SK-MEL-5 (cell line): ENCODE measurements at regions not wholly inside any gene's neighbourhood (a gene's known extent, or its start where the extent isn't known, plus 50 kb on each side); places are given as distances from the start of the nearest gene placed in this dataset.

Experiments
- DNase-seq: peaks from one replicate; pipeline ENCODE4 v3.0.0-alpha.2; 2016; ENCODE audit warnings: low read depth, low spot score
- in situ Hi-C: cut with HindIII; loops from 2 replicates; pipeline ENCODE4 v1.10.0; 2016; ENCODE audit warnings: low sequenced_read_pairs, high pct_unique_total_duplicates, low pct_unique_long_range_greater_than_20kb

DNA sequence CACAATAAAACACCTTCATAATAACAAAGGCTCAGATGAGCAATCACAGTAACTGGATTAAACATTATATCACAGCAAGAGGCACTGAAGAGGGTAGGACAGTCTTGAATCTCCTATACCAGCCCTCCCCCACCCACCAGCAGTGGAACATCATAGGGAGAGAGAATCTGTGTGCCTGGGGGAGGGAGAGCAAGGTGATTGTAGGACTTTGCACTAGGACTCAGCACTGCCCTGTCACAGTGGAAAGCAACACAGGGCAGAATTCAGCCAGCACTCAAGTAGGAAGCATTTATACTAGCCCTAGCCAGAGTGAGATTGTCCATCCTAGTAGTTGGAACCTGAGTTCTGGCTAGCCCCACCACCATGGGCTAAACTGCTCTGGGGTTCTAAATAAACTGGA, 400.2 kb downstream of the HAO1 start:
- in situ Hi-C loops = no loop called here
- no peak for DNase-seq

DNA sequence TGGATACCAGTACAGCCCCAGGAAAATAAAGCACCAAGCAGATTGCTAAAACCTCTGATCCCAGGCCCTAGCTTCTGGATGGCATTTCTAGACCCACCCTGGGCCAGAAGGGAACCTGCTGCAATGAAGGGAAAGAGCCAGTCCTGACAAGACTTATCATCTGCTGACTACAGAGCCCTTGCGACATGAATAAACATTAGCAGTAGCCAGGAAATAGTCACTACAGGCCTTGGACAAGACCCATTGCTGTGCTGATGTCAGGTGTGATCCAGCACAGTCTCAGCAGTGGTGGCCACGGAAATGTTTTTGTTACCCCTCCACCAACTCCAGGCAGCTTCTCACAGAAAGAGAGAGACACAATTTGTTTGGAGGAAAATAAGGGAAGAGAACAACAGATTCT, 399.3 kb downstream of the HAO1 start:
- in situ Hi-C loops = no loop called here
- DNase-seq = no peak

DNA sequence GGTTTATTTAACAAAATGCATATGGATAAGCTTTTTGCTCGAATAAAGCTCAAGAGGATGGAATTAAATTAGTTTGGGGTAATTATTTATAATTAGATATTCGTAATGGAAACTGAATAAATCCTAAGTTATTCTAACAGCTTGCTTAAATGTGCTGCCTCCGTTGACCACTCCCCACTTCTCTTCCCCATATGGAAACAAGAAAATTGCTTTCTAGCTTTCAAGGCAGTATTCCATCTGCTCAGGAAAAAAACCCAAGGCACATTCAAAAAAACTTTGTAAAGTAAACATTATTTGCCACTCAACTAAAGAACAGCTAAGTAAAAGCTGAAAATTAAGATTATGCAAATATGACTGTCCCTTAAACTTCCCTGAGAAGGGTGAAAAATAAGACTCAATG, 369.2 kb downstream of the HAO1 start:
- no peak for DNase-seq

DNA sequence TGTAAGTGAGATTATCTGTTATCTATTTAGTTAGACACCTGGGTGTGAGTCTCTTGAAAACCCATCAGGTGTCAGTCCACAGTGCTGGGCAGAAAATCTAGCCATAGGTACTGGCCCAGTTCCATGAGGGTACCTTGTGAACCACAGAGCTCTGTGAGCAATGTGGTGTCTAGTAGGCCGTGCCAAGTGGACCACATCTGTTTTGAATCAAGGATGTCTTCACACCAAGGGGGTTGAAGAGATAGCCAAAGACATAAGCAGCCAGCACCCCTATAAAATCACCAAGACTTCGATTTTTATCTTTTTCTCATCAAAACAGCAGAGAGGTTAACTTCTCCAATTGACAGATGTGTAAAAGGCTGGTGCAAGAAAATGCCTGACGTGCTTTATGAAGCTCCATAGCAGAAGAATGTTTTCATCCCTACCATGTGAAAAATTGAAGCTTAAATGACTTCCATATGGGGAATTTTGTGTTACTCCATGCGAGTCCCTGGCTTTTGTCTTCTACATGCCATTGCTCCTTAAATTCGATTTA, 368.7 kb downstream of the HAO1 start:
- in situ Hi-C loops = no loop called here
- DNase-seq = no peak

More for the DNA sequence above, 369.2 kb downstream of the HAO1 start:
- in situ Hi-C loops = no loop called here

DNA sequence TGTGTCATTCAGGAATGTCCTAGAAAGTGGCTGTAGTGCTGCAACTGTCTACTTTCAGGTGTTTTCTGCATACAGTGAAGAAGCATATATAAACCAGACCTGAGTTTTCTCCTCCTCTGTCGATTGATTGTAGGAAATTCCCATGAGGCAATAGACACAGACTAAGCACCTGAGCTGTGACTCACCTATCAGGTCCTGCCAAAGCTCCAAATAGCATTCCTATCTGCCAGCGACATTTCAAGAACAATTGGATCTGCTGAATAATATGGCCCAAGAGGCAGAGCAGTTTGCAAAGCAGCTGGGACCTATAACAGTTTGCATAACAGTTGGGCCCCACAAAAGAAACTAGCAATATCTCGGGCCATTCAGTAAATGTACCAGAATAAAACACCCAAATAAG, 360.4 kb downstream of the HAO1 start:
- no peak for DNase-seq
- in situ Hi-C loops = no loop called here

DNA sequence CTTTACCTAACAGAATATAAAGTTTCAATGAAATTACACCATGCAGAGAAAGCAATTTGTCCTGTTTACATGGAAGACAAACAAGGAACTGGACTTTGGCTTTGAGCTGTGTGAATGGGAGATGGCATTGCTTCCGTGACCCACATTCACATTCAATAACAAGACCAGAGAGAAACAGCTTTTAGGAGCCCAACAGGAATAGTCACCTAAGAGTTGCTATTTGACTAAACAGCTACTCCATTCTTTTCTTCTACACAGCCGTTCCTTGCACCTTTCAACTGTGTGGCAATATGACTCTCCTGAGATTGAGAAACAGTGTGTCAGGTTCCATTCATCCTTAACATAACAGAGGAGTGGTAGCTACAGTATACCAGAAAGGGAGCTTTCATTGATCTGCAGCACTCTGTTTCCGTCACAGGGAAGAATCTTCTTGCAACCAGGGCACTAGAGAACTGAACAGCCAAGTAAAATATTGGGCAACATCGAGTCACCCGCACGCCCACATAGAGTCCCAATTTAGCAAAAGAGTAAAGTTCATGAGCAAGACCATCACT, 355.1 kb downstream of the HAO1 start:
- no peak for DNase-seq
- in situ Hi-C loops = no loop called here

DNA sequence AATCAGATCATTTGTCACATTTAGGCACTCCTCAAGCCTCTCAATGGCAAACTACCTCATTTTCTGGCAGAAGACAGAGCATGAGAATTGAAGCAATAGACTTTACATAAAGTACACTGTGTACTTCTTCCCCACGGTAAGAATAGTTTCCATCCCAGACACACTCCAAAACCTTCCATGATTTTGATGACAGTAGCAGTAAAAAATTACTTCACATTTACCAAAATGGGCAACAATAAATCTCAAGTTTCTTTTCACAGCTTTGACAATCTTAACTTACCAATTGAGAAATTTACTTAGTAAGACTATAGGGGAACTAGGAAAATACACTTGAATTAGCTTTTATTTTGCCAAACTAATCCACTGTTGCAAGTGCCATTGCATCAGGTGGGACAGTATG, 353.8 kb downstream of the HAO1 start:
- no peak for DNase-seq
- in situ Hi-C loops = no loop called here

DNA sequence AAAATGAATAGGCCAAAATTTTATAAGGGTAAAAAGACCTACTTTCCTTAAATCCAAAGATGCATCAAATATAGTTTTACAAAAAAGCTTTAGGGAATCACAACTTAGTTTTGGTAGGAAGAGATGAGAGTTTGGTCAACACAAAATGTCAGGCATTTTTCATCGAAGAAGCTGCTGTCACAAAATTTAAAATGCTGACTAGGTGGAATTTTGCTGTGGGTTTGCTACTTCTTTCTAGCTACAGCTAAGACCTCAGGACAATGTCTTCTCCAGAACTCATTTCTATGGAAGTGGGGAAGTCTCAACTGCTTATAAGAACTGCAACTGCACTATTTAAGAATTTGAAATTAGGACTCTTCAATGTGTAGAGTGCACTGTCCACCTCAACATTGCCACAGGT, 351.1 kb downstream of the HAO1 start:
- in situ Hi-C loops = no loop called here
- DNase-seq = no peak

DNA sequence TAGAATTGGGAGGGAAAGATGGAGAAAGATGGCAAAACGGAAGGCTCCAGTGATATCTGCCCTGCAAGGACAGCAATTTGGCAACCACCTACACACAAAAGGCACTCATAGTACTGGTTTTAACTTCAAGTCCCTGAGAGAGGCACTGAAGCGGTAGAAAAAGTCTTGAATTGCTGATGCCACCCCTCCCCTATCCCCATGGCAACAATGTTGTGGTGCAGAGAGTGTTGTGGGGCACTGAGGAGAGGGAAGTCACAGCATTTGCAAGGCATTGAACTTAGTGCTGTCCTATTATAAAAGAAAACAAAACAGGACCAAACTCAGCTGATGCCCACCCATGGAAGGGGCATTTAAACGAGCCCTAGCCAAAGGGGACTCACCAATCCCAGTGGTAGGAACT, 343.7 kb downstream of the HAO1 start:
- no peak for DNase-seq
- in situ Hi-C loops = no loop called here

DNA sequence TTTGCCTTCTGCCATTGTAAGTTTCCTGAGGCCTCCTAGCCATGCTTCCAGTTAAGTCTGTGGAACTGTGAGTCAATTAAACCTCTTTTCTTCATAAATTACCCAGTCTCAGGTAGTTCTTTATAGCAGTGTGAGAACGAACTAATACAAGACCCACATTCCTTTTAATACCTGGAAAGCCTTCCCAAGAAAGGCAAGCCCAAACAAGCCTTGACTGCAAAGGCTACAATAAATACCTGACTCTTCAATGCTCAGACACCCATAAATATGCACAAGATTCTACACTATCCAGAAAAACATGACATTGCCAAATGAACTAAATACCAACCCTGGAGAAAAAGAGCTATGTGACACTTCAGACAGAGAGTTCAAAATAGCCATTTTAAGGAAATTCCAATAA, 338.8 kb downstream of the HAO1 start:
- no peak for DNase-seq
- in situ Hi-C loops = no loop called here

DNA sequence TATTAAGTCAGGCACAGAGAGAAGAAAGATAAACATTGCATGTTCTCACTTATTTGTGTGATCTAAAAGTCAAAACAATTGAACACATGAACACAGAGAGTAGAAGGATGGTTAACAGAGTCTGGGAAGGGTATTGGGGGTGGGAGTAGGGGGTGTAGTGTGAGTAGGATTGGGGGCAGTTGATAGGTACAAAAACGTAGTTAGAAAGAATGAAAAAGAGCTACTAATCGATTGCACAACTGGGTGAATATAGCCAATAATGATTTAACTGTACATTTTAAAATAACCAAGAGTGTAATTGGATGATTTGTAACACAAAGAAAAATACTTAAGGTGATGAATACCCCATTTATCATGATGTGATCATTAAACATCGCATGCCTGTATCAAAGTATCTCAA, 333.3 kb downstream of the HAO1 start:
- in situ Hi-C loops = no loop called here
- no peak for DNase-seq

DNA sequence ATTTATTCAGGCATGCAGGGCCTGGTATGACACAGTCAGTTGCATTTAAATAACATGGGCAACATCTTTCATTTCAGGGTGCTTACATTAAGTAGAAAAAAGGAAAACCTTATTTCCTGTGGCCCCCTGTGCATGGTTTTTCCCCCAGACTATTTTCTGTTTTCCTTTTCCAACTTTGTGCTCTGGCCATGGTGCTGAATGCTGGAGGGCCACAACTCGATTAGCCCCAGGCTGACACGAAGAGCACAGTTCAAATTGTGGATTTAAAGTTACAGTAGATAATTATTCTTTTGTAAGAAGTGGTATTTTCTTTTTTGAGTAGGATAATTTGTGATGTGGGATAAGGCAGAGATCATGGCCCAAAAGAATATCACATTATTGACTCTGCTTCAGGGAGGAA, 332.0 kb downstream of the HAO1 start:
- no peak for DNase-seq
- in situ Hi-C loops = no loop called here

DNA sequence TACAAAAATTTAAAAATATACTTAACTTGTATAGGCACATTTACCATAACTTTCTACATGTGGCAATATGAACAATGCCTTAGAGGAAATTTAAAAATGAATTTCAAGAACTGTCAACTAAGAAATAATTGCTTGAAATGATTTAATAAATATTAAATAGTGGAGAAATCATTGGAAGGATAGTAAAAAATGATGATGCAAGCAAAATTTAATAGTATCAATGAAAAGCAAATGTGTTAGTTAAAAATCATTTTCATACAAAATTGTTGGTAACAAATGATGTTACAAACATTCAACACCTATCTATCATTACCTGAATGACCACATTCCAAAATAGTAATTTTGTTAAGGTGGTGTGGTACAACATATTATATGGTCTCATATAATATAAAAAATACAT, 331.0 kb downstream of the HAO1 start:
- in situ Hi-C loops = no loop called here
- no peak for DNase-seq

DNA sequence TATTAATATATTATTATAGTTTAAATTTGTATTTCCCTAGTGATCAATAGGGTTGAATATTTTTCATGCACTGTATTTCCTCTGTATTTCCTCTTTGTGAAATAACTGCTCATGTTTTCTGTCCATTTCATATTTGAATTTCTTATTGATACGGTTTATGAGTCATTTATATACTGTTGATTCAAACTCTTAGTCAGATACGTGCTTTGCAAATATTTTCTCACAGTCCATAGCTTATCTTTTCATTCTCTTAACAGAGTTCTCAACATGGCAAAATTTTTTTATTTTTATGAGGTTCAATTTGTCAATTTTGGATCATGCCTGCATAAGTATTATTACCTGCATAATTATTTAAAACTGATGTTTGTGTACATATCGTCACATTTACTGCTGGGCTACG, 329.6 kb downstream of the HAO1 start:
- in situ Hi-C loops = no loop called here
- DNase-seq = no peak

DNA sequence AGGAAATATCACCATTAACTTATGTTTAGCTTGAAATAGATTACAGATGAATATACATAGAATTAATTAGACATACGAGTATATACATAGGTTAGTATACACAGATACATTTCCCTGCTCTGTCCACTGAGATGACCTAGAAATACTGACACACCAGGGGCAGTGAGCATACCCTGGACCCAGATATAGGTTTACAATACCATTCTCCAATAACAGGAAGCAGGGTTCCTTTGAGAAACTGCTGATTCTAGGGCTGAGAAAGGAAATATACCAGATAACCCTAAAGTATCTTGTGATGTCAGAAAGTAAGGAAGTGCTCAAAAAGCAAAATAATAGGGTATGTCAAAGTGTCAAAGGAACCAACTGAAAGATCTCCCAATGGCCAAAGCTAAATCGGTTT, 322.5 kb downstream of the HAO1 start:
- no peak for DNase-seq
- in situ Hi-C loops = no loop called here

DNA sequence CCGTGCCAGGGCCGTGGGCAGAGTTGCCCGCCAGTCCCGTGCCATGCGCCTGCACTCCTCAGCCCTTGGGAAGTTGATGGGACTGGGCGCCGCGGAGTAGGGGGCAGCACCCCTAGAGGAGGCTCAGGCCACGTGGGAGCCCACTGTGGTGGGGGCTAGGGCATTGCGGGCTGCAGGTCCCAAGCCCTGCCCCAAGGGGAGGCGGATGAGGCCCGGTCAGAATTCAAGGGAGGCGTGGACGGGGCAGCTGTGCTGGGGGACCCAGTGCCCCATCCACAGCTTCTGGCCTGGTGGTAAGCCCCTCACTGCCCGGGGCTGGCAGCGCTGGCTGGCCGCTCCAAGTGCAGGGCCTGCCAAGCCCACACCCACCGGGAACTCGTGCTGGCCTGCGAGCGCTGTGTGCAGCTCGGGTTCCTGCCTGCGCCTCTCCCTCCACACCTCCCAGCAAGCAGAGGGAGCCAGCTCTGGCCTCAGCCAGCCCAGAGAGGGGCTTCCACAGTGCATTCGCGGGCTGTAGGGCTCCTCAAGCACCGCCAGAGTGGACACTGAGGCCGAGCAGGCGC, 317.8 kb downstream of the HAO1 start:
- in situ Hi-C loops = no loop called here
- no peak for DNase-seq

DNA sequence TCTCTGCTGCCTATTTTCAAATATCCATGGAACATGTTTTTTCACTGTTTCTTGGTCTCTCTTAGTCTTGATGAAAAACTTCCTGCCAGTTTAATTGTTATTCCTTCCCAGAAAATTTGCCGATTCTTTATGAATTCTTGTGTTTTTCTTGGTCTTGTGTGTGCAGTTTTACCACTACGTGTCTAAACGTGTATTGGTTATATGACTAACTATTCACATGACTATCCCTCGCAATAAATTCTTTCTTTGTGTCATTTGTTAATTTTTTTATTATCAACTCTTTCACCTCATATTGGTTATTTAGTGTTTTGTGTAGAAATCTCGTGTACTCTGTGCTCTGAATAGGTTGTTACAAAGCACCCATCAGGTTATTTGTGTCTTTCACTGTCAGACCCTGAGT, 315.4 kb downstream of the HAO1 start:
- DNase-seq = no peak

DNA sequence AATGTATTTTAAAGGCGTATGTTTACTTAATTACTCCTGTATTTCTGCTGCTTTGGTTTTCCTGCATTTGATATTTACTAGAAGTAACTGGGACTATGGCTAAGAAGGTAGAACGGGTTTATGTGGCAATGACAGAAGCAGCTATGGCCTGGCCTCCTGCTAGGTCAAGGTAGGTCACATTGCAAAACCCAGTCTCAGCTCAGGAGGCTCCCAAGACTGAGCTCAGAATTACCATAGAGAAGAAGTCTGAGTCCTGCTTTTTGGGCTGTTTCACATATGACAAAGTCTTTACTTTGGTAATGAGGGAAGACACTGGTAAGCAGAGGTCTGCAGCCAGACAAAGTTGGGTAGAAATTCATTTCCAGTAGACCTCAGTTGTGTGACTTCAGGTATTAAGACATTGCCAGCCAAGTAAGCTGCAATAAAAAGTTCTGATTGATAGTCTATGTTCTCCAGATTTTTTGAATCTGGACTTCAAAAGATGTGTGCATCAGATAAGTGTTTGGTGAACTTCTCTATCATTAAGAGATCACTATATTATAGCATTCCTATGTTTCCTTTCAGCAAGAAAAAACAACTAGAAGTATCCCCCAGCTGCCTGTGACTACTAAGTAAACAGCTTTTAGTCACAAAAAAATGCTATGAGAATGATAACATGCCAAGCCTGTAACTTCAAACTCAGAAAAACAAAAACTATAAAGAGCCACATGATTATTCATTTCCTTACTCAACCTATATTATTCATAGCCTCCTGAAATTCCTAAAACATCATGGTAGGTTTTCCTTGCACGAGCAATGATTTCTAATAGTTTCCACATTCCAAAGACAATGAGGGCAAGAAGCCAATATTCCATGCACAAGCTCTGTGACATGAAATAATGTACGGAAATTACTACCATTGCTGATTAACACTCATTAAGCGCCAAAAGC, 312.3 kb downstream of the HAO1 start:
- no peak for DNase-seq

More for the DNA sequence above, 315.4 kb downstream of the HAO1 start:
- in situ Hi-C loops = no loop called here

DNA sequence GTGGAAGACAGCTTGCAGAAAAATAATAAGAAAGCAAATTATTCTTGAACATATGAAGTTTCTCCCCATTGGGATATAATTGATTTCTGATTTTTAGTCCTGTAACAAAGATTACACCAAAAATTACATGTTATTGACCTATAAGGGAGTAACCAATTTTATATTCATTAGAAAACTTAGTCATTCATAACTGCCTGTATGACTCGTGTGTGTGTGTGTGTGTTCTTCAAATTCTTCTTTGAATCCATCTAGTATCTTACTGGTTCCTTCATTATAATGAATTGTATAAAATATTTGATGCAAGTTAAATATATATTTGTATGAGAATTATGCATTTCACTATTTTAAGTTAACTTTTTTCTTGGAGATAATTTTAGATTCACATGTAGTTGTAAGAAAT, 310.4 kb downstream of the HAO1 start:
- in situ Hi-C loops = no loop called here
- DNase-seq = no peak

More for the DNA sequence above, 312.3 kb downstream of the HAO1 start:
- in situ Hi-C loops = no loop called here
